ENCODE measurements at regions not wholly inside any gene's neighbourhood (a gene's known extent, or its start where the extent isn't known, plus 50 kb on each side); places are given as distances from the start of the nearest gene placed in this dataset.

GRCh38 chr9:3049636-3050035, 205.7 kb upstream of the PUM3 start:
- no peak for DNase-seq

GRCh38 chr9:3047912-3048311, 204.0 kb upstream of the PUM3 start:
- no peak for DNase-seq

GRCh38 chr9:3045153-3045552, 201.3 kb upstream of the PUM3 start:
- no peak for DNase-seq

DNA sequence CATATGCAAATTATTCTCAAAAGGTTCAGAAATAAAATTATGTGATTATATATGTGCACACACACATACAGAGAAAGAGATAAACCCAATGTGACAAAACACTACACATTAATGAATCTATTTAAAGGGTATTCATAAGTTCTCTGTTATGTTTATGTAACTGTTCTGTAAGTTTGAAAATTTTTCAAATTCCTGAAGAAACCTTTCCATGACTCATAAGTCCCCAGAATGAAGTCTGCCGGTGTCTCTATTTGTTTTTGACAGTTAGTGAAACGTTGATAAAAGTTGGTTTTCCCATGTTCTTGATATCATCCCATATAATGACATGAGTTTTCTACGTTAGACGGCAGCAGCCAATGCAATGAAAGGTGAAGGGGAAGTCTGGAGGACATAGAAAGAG, 199.5 kb upstream of the PUM3 start:
- no peak for DNase-seq

DNA sequence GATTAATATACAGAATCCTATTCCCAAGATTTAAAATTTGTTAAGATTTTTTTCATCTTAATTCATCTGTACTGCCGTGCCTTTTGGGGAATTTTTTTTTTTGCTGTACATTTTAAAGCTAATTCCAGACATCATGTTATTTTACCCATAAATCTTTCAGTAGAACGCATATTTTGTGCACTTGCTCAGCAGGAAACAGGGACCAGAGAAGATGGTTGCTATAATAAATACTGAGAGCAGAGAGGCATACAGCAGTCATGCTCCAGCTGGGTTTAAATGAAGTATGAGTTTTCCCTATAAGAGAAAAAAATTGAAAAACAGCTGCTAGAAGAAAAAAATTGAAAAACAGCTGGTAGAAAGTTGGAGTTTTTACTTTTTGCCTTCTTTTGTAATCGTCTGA, 196.9 kb upstream of the PUM3 start:
- no peak for DNase-seq

DNA sequence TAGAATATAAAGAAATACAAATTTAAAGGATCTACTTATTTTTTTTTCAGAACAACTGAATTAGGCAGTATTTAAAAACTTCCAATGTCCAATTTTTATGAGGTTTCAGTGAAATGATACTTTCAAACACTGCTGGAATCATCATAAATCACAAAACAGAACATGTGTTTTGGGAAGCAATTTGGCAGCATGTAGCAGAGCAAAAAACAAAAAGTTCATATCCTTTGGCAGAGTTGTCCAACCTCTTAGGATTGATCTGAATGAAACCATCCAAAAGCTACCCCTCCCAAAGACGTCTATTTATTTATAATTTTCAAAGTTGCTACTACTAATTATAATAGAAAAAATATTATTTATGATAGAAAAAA, 192.4 kb upstream of the PUM3 start:
- DNase-seq: no peak

GRCh38 chr9:3035579-3036332, 191.9 kb upstream of the PUM3 start:
- no peak for DNase-seq

- DNase-seq: no peak
Measured at GRCh38 chr9:3032898-3033297, 189.0 kb upstream of the PUM3 start.

- no peak for DNase-seq
Measured at GRCh38 chr9:3028535-3028934, 184.6 kb upstream of the PUM3 start.

- DNase-seq: peak; percentile 62
Measured at GRCh38 chr9:3027210-3027609, 183.3 kb upstream of the PUM3 start.

- DNase-seq: no peak
Measured at GRCh38 chr9:3023449-3023848, 179.6 kb upstream of the PUM3 start.

DNA sequence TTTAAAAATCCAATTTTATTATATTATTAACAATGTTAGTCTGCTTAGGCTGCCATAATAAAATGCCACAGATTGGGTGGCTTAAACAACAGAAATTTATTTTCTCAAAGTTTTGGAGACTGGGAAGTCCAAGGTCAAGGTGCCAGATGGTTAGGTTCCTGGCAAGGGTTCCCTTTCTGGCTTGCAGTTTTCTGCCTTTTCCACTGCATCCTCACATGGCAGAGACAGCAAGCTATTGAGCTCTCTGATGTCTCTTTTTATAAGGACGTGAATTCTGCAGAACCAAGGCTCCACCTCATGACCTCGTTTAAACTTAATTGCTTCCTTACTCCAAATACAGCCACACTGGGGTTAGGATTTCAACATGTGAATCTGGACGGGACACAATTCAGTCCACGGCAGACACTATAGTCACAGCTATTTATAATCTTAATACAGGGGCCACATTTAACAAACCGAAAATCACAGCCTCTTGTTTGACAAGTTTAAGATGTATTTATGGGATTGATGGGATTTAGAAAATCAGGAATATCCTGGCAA, 174.9 kb upstream of the PUM3 start:
- no peak for DNase-seq

DNA sequence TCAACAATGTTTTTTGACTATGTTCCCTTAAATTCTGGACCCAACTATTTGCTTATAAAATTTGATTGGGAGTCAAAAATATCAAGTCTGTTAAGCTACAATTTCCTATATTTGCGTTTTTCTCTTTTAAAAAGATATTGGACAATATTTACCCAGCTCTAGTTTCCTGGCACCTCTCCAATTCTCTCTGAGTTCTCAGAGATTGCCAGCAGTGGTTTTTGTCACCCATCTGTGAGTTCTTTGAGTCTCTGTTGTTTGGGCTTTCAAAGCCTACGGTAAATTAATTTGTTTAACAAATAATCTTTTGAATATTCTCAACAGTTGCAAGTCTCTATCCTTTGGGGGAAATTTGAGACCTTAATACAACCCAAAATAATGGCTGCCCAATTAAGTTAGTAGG, 174.2 kb upstream of the PUM3 start:
- DNase-seq: peak; percentile 20

- DNase-seq: peak; percentile 23
Measured at GRCh38 chr9:3014178-3014577, 170.3 kb upstream of the PUM3 start.

DNA sequence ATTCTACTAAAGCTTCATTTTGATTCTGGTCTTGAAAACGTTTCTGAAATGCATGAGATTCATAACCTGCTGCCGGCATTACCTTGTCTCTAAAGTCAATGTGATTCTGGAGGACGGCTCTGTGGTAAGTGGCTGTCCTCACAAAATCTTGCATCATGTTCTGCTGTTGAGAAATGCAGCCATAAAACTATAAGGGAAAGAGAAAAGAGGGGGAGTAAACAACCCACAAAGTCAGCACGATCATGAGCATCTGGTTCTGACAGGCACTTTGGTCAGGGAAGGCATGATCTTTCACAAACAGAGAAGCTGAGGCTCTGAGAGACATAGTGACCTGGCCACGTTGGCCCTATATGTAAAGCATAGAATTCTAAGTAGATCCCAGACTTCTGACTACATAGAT, 168.9 kb upstream of the PUM3 start:
- DNase-seq: no peak

GRCh38 chr9:3012245-3012644, 168.3 kb upstream of the PUM3 start:
- no peak for DNase-seq

DNA sequence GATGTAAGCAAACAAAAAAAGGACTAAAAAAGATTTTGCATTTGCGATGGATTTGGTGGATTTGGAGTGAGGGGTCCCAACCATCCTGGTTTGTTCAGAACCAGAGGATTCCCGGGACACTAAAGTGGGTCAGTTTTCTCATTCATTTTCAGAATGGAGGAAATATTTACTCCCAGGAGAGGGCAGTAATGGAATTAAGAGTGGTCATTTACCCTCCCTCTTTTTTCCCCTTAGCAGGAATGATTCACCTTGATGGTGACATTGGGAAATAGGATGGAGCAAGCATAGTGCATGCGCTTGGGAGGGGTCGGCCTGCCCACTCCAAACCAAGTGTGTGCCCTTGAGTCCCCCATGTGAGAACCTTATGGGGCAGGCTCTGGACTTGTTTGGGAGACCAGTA, 164.2 kb upstream of the PUM3 start:
- DNase-seq: no peak

- no peak for DNase-seq
Measured at GRCh38 chr9:3007326-3007725, 163.4 kb upstream of the PUM3 start.

GRCh38 chr9:3006851-3007250, 163.0 kb upstream of the PUM3 start:
- no peak for DNase-seq

- DNase-seq: no peak
Measured at GRCh38 chr9:3004572-3004971, 160.7 kb upstream of the PUM3 start.

- no peak for DNase-seq
Measured at GRCh38 chr9:3001311-3001710, 157.4 kb upstream of the PUM3 start.

DNA sequence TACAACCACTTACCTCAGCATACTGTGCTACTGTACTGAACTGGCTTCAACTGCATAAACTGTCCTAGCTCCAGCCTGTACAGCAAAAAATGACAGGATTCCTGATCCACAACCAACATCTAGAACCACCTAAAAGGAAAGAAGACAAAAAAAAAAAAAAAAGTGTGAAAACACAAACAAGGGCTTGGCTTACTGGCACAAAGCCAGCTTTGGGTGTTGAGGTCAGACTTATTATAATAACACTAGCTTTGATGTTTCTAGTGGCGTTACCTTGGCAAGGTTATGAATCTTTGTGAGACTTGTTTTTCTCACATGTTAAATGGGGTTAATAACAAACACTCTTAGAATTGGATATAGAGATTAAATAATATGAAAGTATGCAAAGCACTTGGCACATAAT, 148.5 kb upstream of the PUM3 start:
- DNase-seq: peak; percentile 22

DNA sequence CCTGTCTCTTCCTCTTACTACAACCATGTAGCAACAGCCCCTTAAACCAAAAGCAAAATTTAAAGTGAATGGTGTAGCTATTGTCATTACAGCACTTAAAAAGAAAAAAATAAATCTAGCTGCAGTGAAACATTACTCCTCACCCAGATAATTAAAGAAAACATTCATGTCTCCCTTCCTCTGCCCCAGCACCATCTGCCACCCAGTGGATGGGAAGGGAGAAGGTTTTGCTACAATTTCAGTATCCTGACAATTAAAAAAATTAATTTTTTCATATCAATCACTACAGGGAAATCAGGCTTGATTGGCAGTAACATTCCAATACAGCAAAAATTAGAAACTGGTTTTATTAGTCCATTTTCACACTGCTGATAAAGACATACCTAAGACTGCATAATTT, 147.4 kb upstream of the PUM3 start:
- DNase-seq: no peak

DNA sequence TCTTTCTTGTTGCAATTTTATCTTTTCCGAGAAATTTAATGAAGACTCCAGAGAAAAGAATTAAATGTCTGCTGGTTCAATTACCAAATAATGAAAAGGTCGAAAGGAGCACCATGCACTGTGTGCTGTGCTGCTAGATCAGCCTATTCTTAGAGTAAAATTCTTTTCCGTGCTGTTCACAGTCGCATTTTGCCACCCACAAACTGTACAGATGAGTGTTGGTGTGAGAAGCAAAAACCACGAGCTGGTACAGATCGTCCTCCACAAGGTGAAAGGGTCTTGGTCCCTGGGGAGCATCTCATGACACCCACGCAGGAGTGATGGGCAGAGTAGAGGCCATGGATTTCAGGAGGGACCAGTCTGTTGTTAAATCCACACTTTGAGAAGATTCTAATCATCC, 143.8 kb upstream of the PUM3 start:
- DNase-seq: no peak

DNA sequence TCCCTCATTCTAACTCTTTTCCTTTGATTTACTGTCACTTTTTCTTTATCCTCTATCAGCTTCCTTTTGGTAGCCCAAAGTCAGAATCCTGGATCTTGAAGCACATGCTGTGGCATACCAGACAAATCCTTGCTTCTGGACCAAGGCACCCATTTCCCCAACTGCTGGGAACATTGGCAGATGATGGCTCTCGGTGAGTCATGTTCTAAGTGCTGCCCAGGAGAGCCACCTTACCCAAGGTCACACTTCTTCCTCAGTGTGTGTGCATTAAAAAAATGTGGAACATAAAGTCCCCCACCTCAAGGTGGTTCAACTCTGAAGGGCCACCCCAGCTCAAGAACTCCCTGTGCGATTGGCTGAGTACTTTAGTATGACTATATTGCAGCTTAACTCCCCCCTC, 141.4 kb upstream of the PUM3 start:
- DNase-seq: no peak

All from NCI-H2029 (cell line).